HUES6 (cell line): ENCODE measurements at regions not wholly inside any gene's neighbourhood (a gene's known extent, or its start where the extent isn't known, plus 50 kb on each side); places are given as distances from the start of the nearest gene placed in this dataset.

Source experiments
- H3K27ac ChIP-seq: 2 replicates; pipeline ENCODE4 v1.7.0; 2013; ENCODE audit warnings: low read depth, mild to moderate bottlenecking, low read length, inconsistent platforms
- H3K27me3 ChIP-seq: 2 replicates; pipeline ENCODE4 v1.6.1; 2013; ENCODE audit warnings: low read length; ENCODE audit not compliant: control insufficient read depth, insufficient read depth
- H3K36me3 ChIP-seq: 2 replicates; pipeline ENCODE4 v1.6.1; 2013; ENCODE audit warnings: low read length; ENCODE audit not compliant: control insufficient read depth, insufficient read depth
- H3K4me1 ChIP-seq: 2 replicates; pipeline ENCODE4 v1.6.1; 2013; ENCODE audit warnings: low read length; ENCODE audit not compliant: control insufficient read depth, insufficient read depth
- H3K4me3 ChIP-seq: 2 replicates; pipeline ENCODE4 v1.5.1; 2013; ENCODE audit warnings: low read depth, low read length
- H3K9ac ChIP-seq: one replicate; pipeline ENCODE4 v1.6.1; 2013; ENCODE audit warnings: mild to moderate bottlenecking, low read length
- H3K9me3 ChIP-seq: 2 replicates; pipeline ENCODE4 v1.6.1; 2013; ENCODE audit warnings: low read depth, low read length; ENCODE audit not compliant: control insufficient read depth, insufficient read depth

DNA sequence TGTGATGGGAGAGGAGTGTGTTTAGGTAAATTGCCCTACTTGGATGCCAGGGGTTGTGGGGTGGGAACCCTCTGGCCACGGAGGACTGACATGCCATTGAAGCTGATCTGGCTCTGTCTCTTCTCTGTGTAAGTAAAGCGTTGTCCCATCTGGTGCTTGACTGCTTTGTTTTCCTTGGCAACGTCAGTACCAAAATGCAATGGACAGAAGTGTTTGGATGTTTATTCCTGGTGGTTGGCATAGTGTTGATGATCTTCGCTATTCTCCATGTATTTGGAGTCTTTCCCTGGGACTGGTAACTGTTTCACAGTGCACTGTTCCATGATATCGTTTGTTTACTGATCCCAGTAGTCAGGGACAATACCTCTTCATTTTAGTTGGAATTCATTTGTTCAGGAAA, 130.5 kb upstream of the MCTP2 start:
- no peaks in the 10 kb centered on the region for H3K27me3 ChIP-seq
- peaks cover 3% of the 10 kb centered on the region; the same call in 1 of the 2 replicates for H3K4me1 ChIP-seq
- no peak overlapping the region for H3K27ac ChIP-seq
- H3K9ac ChIP-seq = no peak overlapping the region
- H3K36me3 ChIP-seq = no peaks in the 10 kb centered on the region
- no peak overlapping the region for H3K4me3 ChIP-seq
- H3K9me3 ChIP-seq = peaks cover 2% of the 10 kb centered on the region; the same call in 1 of the 2 replicates

DNA sequence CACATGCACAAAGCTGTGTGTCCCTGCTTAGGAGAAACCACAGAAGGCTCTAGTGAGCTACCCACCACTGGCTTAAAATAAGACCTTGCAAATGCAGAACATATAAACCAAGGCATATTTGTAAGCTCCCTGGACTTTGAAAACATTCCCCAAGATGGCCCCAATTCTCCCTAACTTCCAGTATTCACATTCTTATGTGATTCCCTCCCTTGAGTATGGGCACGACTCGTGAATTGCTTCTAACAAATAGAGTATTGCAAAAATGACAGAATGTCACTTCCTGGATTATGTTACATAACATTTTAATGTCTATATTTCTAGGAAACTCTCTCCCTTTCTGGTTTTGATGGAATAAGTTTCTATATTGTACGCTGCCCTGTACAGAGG, 131.8 kb upstream of the MCTP2 start:
- no peaks in the 10 kb centered on the region for H3K27me3 ChIP-seq

DNA sequence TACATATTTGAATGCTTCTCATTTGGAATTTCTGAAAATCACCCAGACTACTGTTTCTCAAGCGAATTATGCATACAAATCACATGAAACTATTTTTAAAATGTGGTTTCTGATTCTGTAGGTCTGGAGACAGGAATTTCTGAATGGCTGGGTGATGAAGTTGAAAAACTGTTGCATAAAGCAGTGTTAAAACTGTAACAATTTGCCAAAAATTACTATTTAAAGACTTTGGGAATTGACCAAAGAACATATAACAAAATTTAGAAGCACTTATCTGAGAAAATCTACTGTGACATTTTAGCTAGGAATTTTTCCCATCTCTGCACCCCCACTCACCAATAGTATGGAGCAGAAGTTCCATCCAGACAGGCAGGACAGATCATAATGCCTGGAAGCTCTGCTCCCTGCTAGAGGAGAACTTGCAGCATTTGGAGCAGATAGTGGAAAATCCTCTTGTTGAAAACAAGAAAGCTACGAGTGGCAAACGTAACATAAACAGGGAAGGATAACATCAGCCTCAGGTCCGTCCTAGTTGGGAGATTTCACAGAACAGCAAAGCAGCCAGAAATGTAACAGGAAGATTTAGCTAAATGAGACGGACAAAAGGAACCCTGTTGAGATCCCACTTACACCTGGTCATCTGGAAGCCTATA, 132.3 kb upstream of the MCTP2 start:
- Histone ChIP-seq H3K27me3 (no peaks in the 10 kb centered on the region), H3K9me3 (peaks cover 1% of the 10 kb centered on the region; the same call in 1 of the 2 replicates), H3K4me3 (no peak overlapping the region), H3K36me3 (no peaks in the 10 kb centered on the region), H3K27ac (no peak overlapping the region), H3K4me1 (no peaks in the 10 kb centered on the region), H3K9ac (no peak overlapping the region)

More for the DNA sequence above, 131.8 kb upstream of the MCTP2 start:
- Histone ChIP-seq H3K4me1 (no peaks in the 10 kb centered on the region), H3K4me3 (no peak overlapping the region), H3K9me3 (peaks cover 2% of the 10 kb centered on the region; the same call in 1 of the 2 replicates), H3K27ac (no peak overlapping the region), H3K9ac (no peak overlapping the region), H3K36me3 (no peaks in the 10 kb centered on the region)

- Histone ChIP-seq H3K4me1 (no peaks in the 10 kb centered on the region), H3K4me3 (no peak overlapping the region), H3K27me3 (no peaks in the 10 kb centered on the region), H3K9ac (no peak overlapping the region), H3K27ac (no peak overlapping the region), H3K36me3 (no peaks in the 10 kb centered on the region), H3K9me3 (no peaks in the 10 kb centered on the region)
These were observed 133.8 kb upstream of the MCTP2 start for GRCh38 chr15:94097552-94097951.

GRCh38 chr15:94094310-94094709, 137.1 kb upstream of the MCTP2 start:
- Histone ChIP-seq H3K9ac (no peak overlapping the region), H3K36me3 (no peaks in the 10 kb centered on the region), H3K4me3 (no peak overlapping the region), H3K4me1 (no peaks in the 10 kb centered on the region), H3K27ac (no peak overlapping the region), H3K9me3 (no peaks in the 10 kb centered on the region), H3K27me3 (no peaks in the 10 kb centered on the region; the same call in 1 of the 2 replicates)

DNA sequence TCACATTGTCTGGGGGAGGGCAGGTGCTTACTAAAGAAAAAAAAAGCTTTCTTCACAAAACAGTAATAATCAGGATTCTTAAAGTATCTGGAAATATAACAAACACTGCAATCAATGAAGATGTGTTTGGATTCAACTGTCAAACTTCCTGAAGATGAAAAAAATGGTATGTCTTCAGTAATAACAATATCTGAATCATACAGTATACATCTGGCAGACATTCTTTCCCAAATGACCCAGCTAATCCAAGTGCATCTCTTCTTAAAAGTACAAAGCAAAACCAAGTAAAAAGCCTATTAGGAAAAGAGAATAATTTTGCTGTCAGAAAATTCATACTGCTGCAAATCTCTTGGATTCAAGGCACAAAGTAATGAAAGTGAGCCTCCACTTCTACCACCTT, 145.0 kb upstream of the MCTP2 start:
- H3K4me3 ChIP-seq = no peak overlapping the region
- peaks cover 8% of the 10 kb centered on the region for H3K4me1 ChIP-seq
- no peaks in the 10 kb centered on the region; the same call in 1 of the 2 replicates for H3K27me3 ChIP-seq
- no peaks in the 10 kb centered on the region for H3K9me3 ChIP-seq
- H3K9ac ChIP-seq = no peak overlapping the region
- no peak overlapping the region for H3K27ac ChIP-seq
- no peaks in the 10 kb centered on the region for H3K36me3 ChIP-seq

DNA sequence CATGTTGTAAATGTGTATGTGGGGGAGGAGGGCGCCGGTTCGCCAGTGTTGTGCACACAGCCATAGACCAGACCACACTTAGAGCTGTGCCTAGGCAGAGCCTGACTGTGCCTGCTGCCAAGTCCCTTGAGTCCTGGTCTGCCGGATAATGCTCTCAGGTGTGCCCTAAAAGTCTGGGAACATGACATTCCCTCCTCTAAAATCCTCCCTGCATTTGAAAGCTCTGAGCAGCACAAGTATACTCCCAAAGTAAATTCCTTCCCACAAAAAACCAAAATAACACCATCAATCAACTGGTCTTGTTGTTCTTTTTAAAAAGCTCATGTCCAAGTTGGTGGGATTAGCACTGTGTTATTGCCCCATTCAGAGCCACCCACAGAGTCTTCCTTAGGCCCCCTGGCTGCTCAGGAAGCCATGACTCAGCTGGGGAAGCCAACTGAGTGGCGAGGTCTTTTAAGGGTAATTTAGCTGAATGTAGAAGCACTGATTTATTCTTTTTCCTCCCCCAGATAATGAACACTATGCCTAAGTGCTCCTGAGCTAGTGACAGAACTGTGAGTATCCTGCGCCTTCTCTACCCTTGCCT, 147.8 kb upstream of the MCTP2 start:
- no peak overlapping the region for H3K4me3 ChIP-seq
- H3K27me3 ChIP-seq = no peaks in the 10 kb centered on the region
- H3K4me1 ChIP-seq = peaks cover 18% of the 10 kb centered on the region
- no peak overlapping the region for H3K9ac ChIP-seq
- H3K27ac ChIP-seq = no peak overlapping the region
- no peaks in the 10 kb centered on the region for H3K9me3 ChIP-seq
- no peaks in the 10 kb centered on the region for H3K36me3 ChIP-seq

GRCh38 chr15:94081829-94082228, 149.5 kb upstream of the MCTP2 start:
- Histone ChIP-seq H3K4me1 (peaks cover 18% of the 10 kb centered on the region), H3K4me3 (no peak overlapping the region), H3K9me3 (no peaks in the 10 kb centered on the region), H3K27me3 (no peaks in the 10 kb centered on the region), H3K27ac (no peak overlapping the region), H3K9ac (no peak overlapping the region), H3K36me3 (no peaks in the 10 kb centered on the region)

- Histone ChIP-seq H3K4me3 (no peak overlapping the region), H3K27me3 (no peaks in the 10 kb centered on the region), H3K36me3 (no peaks in the 10 kb centered on the region), H3K9ac (no peak overlapping the region), H3K4me1 (peaks cover 18% of the 10 kb centered on the region), H3K9me3 (no peaks in the 10 kb centered on the region), H3K27ac (no peak overlapping the region)
These were observed 150.3 kb upstream of the MCTP2 start for GRCh38 chr15:94080989-94081605.

DNA sequence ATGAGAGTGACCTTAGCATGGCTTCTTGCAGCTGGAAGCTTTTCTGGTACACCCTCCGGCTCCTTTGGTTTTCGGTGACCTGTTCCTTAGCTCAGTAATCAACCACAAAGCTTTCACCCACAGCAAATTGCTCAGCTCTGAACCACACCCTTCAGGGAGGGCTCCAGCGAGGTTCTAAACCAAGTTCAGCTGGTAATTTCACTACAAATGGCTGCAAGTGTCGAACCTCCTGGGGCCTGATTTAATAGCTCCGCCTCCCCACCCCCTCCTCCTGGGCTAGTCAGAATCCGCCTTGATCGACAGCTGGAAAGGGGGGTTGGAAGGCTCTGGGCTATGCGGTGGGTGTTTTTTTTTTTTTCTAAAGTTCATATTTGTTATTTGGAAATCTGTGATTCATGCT, 150.9 kb upstream of the MCTP2 start:
- no peaks in the 10 kb centered on the region for H3K36me3 ChIP-seq
- peaks cover 18% of the 10 kb centered on the region for H3K4me1 ChIP-seq
- no peak overlapping the region for H3K4me3 ChIP-seq
- H3K27ac ChIP-seq = no peak overlapping the region
- no peak overlapping the region for H3K9ac ChIP-seq
- no peaks in the 10 kb centered on the region for H3K27me3 ChIP-seq
- H3K9me3 ChIP-seq = no peaks in the 10 kb centered on the region

- no peaks in the 10 kb centered on the region for H3K27me3 ChIP-seq
- H3K27ac ChIP-seq = no peak overlapping the region
- no peak overlapping the region for H3K9ac ChIP-seq
- H3K36me3 ChIP-seq = no peaks in the 10 kb centered on the region
- no peak overlapping the region for H3K4me3 ChIP-seq
- no peaks in the 10 kb centered on the region for H3K9me3 ChIP-seq
- peaks cover 18% of the 10 kb centered on the region for H3K4me1 ChIP-seq
These were observed 151.4 kb upstream of the MCTP2 start for GRCh38 chr15:94079968-94080367.
